Stimulated activated CD4-positive, alpha-beta T cell treated with anti-CD3 and anti-CD28 coated beads, Interleukin-1b, Interleukin-23, amount 100 ng/mL, for 1 hour (primary cell): ENCODE measurements at regions not wholly inside any gene's neighbourhood (a gene's known extent, or its start where the extent isn't known, plus 50 kb on each side); places are given as distances from the start of the nearest gene placed in this dataset.
"Not testable (repeated sequence)": the region's sequence is repeated elsewhere in the genome, so short reads cannot be mapped to it uniquely, and the experiment has no call there.

Experiments used
- DNase-seq, 2 donors: peaks; one replicate each; pipeline ENCODE4 v3.0.0-alpha.2; 2020; ENCODE audit warnings: low read depth in 2 of 2

- DNase-seq = no peak
Measured at GRCh38 chr4:159828687-159829086, 725.8 kb downstream of the RAPGEF2 start.

- DNase-seq = no peak
Measured at GRCh38 chr4:159829184-159829583, 726.3 kb downstream of the RAPGEF2 start.

GRCh38 chr4:159837071-159837470, 734.2 kb downstream of the RAPGEF2 start:
- no peak for DNase-seq

- DNase-seq = no peak
Measured at GRCh38 chr4:159855731-159856130, 752.9 kb downstream of the RAPGEF2 start.

DNA sequence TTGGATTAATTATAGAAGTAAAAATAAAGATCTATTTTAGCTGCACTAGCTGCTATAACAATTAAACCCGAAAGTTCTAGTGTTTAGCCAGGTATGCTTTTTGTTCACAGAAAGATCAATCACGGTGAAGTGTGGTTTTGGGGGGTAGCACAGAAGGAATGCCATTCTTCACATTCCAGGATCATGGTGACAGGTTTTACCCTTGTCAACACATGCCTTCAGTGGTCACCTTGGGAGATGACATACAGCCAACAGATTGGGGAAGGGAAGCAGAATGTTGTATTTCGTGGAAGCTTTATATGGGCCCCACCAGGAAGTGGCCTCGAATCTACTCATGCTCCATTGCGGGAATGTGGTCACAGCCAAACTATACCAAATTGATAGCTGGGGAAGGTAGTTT, 753.6 kb downstream of the RAPGEF2 start:
- DNase-seq = no peak

- no peak for DNase-seq
Measured at GRCh38 chr4:159859656-159860148, 756.8 kb downstream of the RAPGEF2 start.

GRCh38 chr4:159860945-159861344, 758.1 kb downstream of the RAPGEF2 start:
- DNase-seq = no peak

DNA sequence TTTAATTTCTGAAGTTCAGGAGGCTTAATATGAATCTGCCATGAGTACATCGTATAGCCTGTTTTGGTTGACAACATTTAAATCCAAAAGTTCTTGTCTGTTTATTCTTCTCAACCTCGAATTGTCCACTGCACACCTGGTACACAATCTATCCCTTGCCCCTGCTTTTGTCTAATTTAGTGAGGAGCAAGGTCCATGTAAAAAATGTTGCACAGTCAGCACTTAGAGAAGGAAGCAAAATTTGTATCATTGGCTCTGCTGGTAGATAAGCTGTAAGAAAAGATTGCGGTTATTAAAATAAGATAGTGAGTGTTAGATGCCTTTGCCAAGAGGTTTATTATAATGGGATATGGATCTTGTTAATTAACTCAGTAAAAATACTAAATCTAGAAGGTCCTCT, 761.5 kb downstream of the RAPGEF2 start:
- DNase-seq = no peak

DNA sequence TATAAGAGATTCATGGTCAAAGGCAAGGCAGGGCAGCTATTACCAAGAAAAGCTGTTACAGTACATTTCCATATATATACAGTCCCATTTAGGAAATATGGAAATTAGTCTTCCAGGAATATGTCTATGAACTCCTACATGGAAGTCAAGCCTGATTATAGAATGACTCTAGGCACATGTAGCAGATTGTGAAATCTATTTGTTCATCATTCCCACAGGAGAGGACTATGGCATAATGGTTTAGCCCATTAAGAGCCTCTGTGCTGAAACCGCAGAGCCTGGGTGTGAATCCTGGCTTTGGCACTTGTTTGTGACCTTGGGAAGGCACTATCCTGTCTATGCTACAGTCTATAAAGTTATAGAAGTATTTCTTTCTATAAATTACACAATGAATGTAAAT, 764.8 kb downstream of the RAPGEF2 start:
- no peak for DNase-seq

DNA sequence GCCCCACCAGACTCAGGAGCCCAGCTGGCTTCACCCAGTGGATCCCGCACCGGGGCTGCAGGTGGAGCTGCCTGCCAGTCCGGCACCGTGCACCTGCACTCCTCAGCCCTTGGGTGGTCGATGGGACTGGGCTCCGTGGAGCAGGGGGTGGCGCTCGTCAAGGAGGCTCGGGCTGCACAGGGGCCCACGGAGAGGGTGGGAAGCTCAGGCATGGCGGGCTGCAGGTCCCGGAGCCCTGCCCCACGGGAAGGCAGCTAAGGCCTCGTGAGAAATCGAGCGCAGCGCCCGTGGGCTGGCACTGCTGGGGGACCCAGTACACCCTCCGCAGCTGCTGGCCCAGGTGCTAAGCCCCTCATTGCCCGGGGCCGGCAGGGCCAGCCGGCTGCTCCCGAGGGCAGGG, 766.1 kb downstream of the RAPGEF2 start:
- not testable (repeated sequence) for DNase-seq

GRCh38 chr4:159871141-159871540, 768.3 kb downstream of the RAPGEF2 start:
- no peak for DNase-seq

DNA sequence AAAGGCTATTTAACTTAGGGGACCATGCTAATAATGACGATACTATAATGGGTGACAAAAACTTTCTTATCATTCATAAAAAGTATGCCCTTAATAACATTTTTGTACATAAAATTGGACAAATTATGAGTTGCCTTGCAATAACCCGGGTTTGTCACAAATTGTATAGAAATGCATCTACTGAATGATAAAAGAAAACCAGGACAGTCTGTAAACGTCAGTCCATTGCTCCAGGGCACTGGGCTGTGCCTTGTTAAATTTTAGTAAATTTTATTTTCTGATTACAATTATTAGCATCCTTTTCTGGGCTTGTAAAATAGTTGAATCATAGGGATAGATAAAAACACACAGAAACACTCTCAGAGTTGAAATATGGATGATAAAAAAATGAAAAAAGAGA, 778.3 kb downstream of the RAPGEF2 start:
- DNase-seq = no peak

DNA sequence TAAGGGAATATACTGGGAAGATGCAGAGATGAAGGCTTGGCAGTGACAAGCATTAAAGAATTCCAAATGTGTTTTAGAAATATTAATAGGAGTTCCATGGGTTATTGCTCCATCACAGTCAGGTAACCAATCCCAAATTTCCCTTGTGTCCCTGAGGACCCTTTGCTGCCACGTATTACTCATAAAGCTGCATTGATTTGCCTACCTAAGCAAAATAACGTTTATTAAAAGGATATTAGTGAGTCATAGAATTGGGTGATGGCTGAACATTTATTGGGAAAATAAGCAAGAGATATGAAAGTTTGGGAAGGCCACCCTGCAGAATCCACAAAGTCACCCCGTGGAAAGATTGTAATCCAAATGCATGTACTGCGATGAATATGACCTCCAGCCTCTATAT, 782.1 kb downstream of the RAPGEF2 start:
- DNase-seq = no peak

GRCh38 chr4:159899596-159899995, 796.7 kb downstream of the RAPGEF2 start:
- DNase-seq = no peak

DNA sequence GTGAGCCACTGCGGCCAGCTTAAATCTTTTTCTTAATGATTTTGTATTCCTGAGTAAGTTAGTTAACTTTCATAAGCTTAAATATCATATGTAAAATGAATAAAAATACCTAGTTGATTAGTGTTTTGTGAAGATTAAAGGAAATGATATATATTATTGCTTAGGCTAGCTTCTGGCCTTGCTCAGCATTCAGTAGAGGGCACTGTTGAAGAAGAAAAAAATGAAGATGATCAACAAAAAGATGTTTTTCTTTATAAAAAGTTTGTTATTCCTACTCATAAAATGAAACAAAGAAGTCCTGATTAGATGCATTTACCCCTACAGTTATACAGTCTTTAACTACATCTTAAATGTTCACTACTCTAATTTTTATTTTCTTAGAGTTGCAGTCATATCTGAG, 797.7 kb downstream of the RAPGEF2 start:
- no peak for DNase-seq

DNA sequence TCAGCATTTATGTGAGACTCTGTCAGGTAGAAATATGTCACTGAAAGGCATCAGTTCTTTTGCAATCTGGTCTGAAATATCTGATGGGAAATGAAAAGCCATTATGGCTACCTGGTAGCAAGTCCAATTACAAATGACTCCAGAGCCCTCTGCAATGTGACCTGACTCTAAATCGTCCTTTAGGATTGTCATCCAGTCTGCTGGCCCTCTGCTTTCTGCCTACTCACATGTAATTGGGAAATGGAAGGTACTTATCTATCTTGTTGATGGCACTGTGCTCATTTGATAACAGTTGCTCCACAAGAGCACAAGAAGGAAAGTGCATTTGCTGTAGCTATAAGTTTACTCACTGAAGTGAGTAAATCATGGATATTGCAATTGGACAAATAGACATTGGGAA, 799.8 kb downstream of the RAPGEF2 start:
- DNase-seq = no peak

DNA sequence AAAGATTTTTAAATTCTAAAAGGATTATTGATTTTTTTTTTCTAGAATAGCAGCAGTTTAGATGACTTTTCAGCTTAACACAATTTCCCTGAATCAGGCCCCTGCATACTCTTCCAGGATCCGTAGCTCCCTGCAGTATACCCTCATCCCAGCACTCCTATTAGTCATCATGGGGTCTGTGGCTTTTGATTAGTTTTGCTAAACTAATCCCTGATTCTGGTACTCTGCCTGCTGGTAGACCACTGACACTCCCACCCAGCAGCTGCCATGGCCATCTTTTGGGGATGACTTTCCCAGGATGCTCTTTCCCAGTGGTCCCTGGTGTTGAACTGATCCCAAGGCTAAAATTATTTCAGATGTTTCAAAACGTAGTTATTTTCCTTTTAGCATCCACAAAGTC, 802.0 kb downstream of the RAPGEF2 start:
- DNase-seq = no peak

- no peak for DNase-seq
Measured at GRCh38 chr4:159906051-159906450, 803.2 kb downstream of the RAPGEF2 start.

GRCh38 chr4:159906517-159906916, 803.6 kb downstream of the RAPGEF2 start:
- no peak for DNase-seq

DNA sequence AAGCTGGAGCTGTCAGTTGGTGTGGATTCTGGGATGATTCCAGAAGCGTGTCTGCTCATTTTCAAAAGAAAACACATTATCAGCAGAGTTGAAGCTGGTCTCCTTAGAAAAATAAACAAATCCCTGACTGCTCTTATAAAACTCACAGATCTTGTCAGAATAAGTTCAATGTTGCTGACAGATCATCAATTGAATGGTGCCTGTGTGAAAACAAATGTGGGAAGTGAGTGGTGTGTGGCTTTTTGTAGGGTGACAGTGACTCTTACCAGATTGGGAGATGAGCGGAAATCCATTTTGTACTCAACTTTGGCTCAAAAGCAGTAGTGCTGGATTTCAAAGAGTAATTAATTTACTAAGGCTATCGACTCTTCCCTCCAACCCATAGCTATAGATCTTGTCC, 807.8 kb downstream of the RAPGEF2 start:
- no peak for DNase-seq

GRCh38 chr4:159922119-159922518, 819.2 kb downstream of the RAPGEF2 start:
- no peak for DNase-seq

- no peak for DNase-seq
Measured at GRCh38 chr4:159925770-159926169, 822.9 kb downstream of the RAPGEF2 start.

DNA sequence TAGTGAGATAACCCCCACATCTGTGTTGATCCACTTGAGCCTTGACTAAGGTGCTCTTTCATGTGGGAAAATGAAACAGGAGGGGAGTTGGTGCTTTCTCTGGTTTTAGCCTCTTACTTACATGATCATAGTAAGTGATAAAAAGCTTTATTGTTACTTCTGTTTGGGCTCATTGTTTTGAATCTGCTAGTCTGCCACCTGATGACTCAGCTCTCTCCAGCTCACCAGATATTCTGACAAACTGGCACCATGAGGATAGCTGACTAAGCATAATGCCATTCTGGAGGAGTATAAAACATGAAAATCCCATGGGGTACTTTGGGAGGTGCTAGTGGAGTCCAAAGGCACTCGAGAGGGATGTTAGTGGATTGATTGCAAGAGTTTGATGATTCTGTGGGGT, 824.0 kb downstream of the RAPGEF2 start:
- no peak for DNase-seq

- no peak for DNase-seq
Measured at GRCh38 chr4:159927781-159928180, 824.9 kb downstream of the RAPGEF2 start.

DNA sequence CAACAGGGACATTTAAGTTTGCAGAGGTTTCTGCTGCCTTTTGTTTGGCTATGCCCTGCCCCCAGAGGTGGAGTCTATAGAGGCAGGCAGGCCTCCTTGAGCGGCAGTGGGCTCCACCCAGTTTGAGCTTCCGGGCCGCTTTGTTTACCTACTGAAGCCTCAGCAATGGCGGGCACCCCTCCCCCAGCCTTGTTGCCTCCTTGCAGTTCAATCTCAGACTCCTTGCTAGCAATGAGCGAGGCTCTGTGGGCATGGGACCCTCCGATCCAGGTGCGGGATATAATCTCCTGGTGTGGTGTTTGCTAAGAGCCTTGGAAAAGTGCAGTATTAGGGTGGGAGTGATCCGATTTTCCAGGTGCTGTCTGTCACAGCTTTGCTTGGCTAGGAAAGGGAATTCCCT, 831.7 kb downstream of the RAPGEF2 start:
- DNase-seq = not testable (repeated sequence)
